ENCODE measurements at regions not wholly inside any gene's neighbourhood (a gene's known extent, or its start where the extent isn't known, plus 50 kb on each side); places are given as distances from the start of the nearest gene placed in this dataset.
A peak's percentile ranks its signal among the peaks of the same experiment; 100 is the strongest.

GRCh38 chr6:15993716-15994228 lies 135.1 kb upstream of the MYLIP start:
- DNase-seq = no peak

- no peak for DNase-seq
Observed at GRCh38 chr6:15990179-15990578, 138.7 kb upstream of the MYLIP start.

- DNase-seq = no peak
Observed at GRCh38 chr6:15989397-15989796, 139.5 kb upstream of the MYLIP start.

- peak; percentile 18 for DNase-seq
Observed at GRCh38 chr6:15987569-15987968, 141.3 kb upstream of the MYLIP start.

GRCh38 chr6:15986027-15986629 lies 142.8 kb upstream of the MYLIP start:
- no peak for DNase-seq

- no peak for DNase-seq
Observed at GRCh38 chr6:15985379-15985959, 143.4 kb upstream of the MYLIP start.

- DNase-seq = no peak
Observed at GRCh38 chr6:15981956-15982355, 146.9 kb upstream of the MYLIP start.

GRCh38 chr6:15980801-15981200 lies 148.1 kb upstream of the MYLIP start:
- DNase-seq = no peak

GRCh38 chr6:15978426-15978825 lies 150.5 kb upstream of the MYLIP start:
- DNase-seq = no peak

- DNase-seq = no peak
Observed at GRCh38 chr6:15977050-15977449, 151.8 kb upstream of the MYLIP start.

GRCh38 chr6:15974817-15975216 lies 154.1 kb upstream of the MYLIP start:
- DNase-seq = no peak

- DNase-seq = no peak
Observed at GRCh38 chr6:15970517-15970916, 158.4 kb upstream of the MYLIP start.

- DNase-seq = no peak
Observed at GRCh38 chr6:15969236-15969778, 159.6 kb upstream of the MYLIP start.

GRCh38 chr6:15968519-15968918 lies 160.4 kb upstream of the MYLIP start:
- DNase-seq = no peak

- no peak for DNase-seq
Observed at GRCh38 chr6:15966000-15966520, 162.8 kb upstream of the MYLIP start.

- no peak for DNase-seq
Observed at GRCh38 chr6:15962449-15962764, 166.5 kb upstream of the MYLIP start.

GRCh38 chr6:15961635-15962448 lies 167.0 kb upstream of the MYLIP start:
- no peak for DNase-seq

- no peak for DNase-seq
Observed at GRCh38 chr6:15960740-15961634, 167.9 kb upstream of the MYLIP start.

- no peak for DNase-seq
Observed at GRCh38 chr6:15957655-15958169, 171.2 kb upstream of the MYLIP start.

GRCh38 chr6:15956205-15957106 lies 172.4 kb upstream of the MYLIP start:
- peak; percentile 25 for DNase-seq

- DNase-seq = no peak
Observed at GRCh38 chr6:15955484-15955883, 173.4 kb upstream of the MYLIP start.
